GM12873 (cell line): ENCODE measurements at regions not wholly inside any gene's neighbourhood (a gene's known extent, or its start where the extent isn't known, plus 50 kb on each side); places are given as distances from the start of the nearest gene placed in this dataset.

ENCODE experiments used
- CTCF ChIP-seq: IDR thresholded peaks from 2 replicates; pipeline ENCODE4 v1.5.1; 2012; ENCODE audit warnings: low read depth, mild to moderate bottlenecking, moderate library complexity, low read length, control low read depth; ENCODE audit not compliant: insufficient read depth; ENCODE audit errors: missing control alignments

GRCh38 chr2:173523497-173523896, 168.8 kb downstream of the CDCA7 start:
- TF ChIP-seq CTCF = no peak

- TF ChIP-seq CTCF = no peak
Measured at GRCh38 chr2:173524256-173524955, 169.7 kb downstream of the CDCA7 start.

- TF ChIP-seq CTCF = no peak
Measured at GRCh38 chr2:173537694-173538093, 183.0 kb downstream of the CDCA7 start.

- no peak for TF ChIP-seq CTCF
Measured at GRCh38 chr2:173539615-173540014, 184.9 kb downstream of the CDCA7 start.

- no peak for TF ChIP-seq CTCF
Measured at GRCh38 chr2:173544641-173545363, 190.1 kb downstream of the CDCA7 start.

- no peak for TF ChIP-seq CTCF
Measured at GRCh38 chr2:173545364-173545763, 190.7 kb downstream of the CDCA7 start.

- no peak for TF ChIP-seq CTCF
Measured at GRCh38 chr2:173547499-173547898, 192.8 kb downstream of the CDCA7 start.
